HepG2 (cell line): ENCODE measurements at regions not wholly inside any gene's neighbourhood (a gene's known extent, or its start where the extent isn't known, plus 50 kb on each side); places are given as distances from the start of the nearest gene placed in this dataset.

ENCODE experiments used
- ATAC-seq: fragments of 200-7000 bp; cut with Tn5 transposase; 3 replicates; pipeline ENCODE4 v1.9.1; 2020; ENCODE audit warnings: mild to moderate bottlenecking, moderate library complexity
- BruUV-seq: library from RNA; stranded (reverse); fragments of 400-500 nt; replicated peaks from 2 replicates; lab custom pipeline; 2021; lab: Mats Ljungman, UMichigan
- CTCF ChIA-PET: fragments of 300-600 bp; formaldehyde crosslinking; extraction: SDS; loops from one replicate; lab custom pipeline; 2021; ENCODE audit warnings: low total read pairs, inconsistent platforms, low intra/inter-chr PET ratio; lab: Yijun Ruan, JAX
- POLR2A ChIA-PET: fragments of 350-600 bp; sonication (Branson Sonifier 250); formaldehyde crosslinking; loops from one replicate; lab custom pipeline; 2020; ENCODE audit warnings: antibody characterized with exemption, inconsistent platforms; lab: Yijun Ruan, JAX
- DNase-seq: peaks from one replicate; pipeline ENCODE4 v3.0.0-alpha.2; 2015; ENCODE audit warnings: low spot score
- FAIRE-seq: peaks from 3 replicates; lab custom pipeline; 2011; peaks lifted over from hg19 to GRCh38; lab: Jason Lieb, UNC
- H2AFZ ChIP-seq: one replicate; pipeline ENCODE4 v1.6.1; 2011; ENCODE audit warnings: low read length, inconsistent platforms
- H3K27ac ChIP-seq: fragments of 300-600 bp; 3 replicates; pipeline ENCODE4 v1.8.0; 2011; ENCODE audit warnings: mixed run types, mild to moderate bottlenecking, mixed read lengths, low read length, inconsistent platforms; ENCODE audit not compliant: insufficient read depth; ENCODE audit errors: extremely low read length
- H3K27me3 ChIP-seq, 2 experiments: fragments of 200-600 bp in 1 of 2; 2 replicates in 1 of 2; 3 replicates in 1 of 2; pipeline versions ENCODE4 v1.6.0 to v1.8.0; 2011; ENCODE audit warnings: low read length in 2 of 2, mild to moderate bottlenecking in 2 of 2, moderate library complexity in 2 of 2, inconsistent platforms in 1 of 2; ENCODE audit not compliant: insufficient read depth in 2 of 2, control insufficient read depth in 1 of 2
- H3K36me3 ChIP-seq, 2 experiments: fragments of 200-600 bp in 1 of 2; replicated peaks in 1 of 2; 2 replicates in 1 of 2; 3 replicates in 1 of 2; pipeline versions ENCODE4 v1.5.1 to v1.8.0; 2011; ENCODE audit warnings: low read length in 2 of 2, inconsistent platforms in 1 of 2; ENCODE audit not compliant: insufficient read depth in 2 of 2, control insufficient read depth in 1 of 2
- H3K4me1 ChIP-seq: 2 replicates; pipeline ENCODE4 v1.5.1; 2012; ENCODE audit warnings: low read length, inconsistent platforms; ENCODE audit not compliant: insufficient read depth
- H3K4me2 ChIP-seq: 2 replicates; pipeline ENCODE4 v1.6.0; 2011; ENCODE audit warnings: low read depth, low read length, inconsistent platforms
- H3K4me3 ChIP-seq, 3 experiments: fragments of 200-600 bp in 1 of 3; sonication (generic), shearing (Covaris generic) in 1 of 3; replicated peaks in 1 of 3; 2 replicates each; pipeline ENCODE4 v1.5.1; 2011 to 2016; ENCODE audit warnings: low read length in 3 of 3, inconsistent platforms in 2 of 3, low read depth in 2 of 3, mild to moderate bottlenecking in 2 of 3, control low read depth in 1 of 3, mixed read lengths in 1 of 3; ENCODE audit not compliant: insufficient read depth in 1 of 3
- H3K79me2 ChIP-seq: one replicate; pipeline ENCODE4 v1.6.1; 2011; ENCODE audit warnings: low read length, inconsistent platforms; ENCODE audit not compliant: insufficient read depth
- H3K9ac ChIP-seq: 2 replicates; pipeline ENCODE4 v1.6.0; 2011; ENCODE audit warnings: mild to moderate bottlenecking, low read depth, low read length, inconsistent platforms; ENCODE audit not compliant: insufficient read depth
- H3K9me3 ChIP-seq: 2 replicates; pipeline ENCODE4 v1.5.1; 2012; ENCODE audit warnings: mild to moderate bottlenecking, low read length
- H4K20me1 ChIP-seq: 2 replicates; pipeline ENCODE4 v1.6.0; 2011; ENCODE audit warnings: inconsistent platforms, mild to moderate bottlenecking, low read length, moderate library complexity; ENCODE audit not compliant: insufficient read depth
- HDAC6 ChIP-seq: fragments of 200-600 bp; sonication (generic); IDR thresholded peaks from 2 replicates; pipeline ENCODE4 v1.7.0; 2017; ENCODE audit warnings: mild to moderate bottlenecking, antibody characterized with exemption, low read length, low read depth
- IKZF4 ChIP-seq: sonication (generic); formaldehyde crosslinking; IDR thresholded peaks from 2 replicates; pipeline ENCODE4 v1.5.1; 2020; ENCODE audit warnings: borderline replicate concordance, mild to moderate bottlenecking, low read depth, missing genetic modification reagents; ENCODE audit errors: not compliant biosample characterization
- NRL ChIP-seq: sonication (generic); formaldehyde crosslinking; IDR thresholded peaks from 2 replicates; pipeline ENCODE4 v1.5.0; 2020; ENCODE audit warnings: missing genetic modification reagents, mild to moderate bottlenecking, moderate library complexity, borderline replicate concordance
- PHF21A ChIP-seq: sonication (generic); formaldehyde crosslinking; IDR thresholded peaks from 2 replicates; pipeline ENCODE4 v1.5.0; 2020; ENCODE audit warnings: mild to moderate bottlenecking, missing genetic modification reagents
- PHF8 ChIP-seq: sonication (generic); formaldehyde crosslinking; IDR thresholded peaks from 2 replicates; pipeline ENCODE4 v1.5.0; 2020; ENCODE audit warnings: missing genetic modification reagents
- SOX5 ChIP-seq: IDR thresholded peaks from 2 replicates; pipeline ENCODE4 v1.6.1; 2016; ENCODE audit warnings: borderline replicate concordance
- ZBTB3 ChIP-seq: sonication (generic); formaldehyde crosslinking; IDR thresholded peaks from 2 replicates; pipeline ENCODE4 v1.4.0; 2020; ENCODE audit warnings: low read depth, mild to moderate bottlenecking, moderate library complexity, missing genetic modification reagents, borderline replicate concordance
- ZNF20 ChIP-seq: sonication (generic); formaldehyde crosslinking; IDR thresholded peaks from 2 replicates; pipeline ENCODE4 v1.4.0; 2020; ENCODE audit warnings: mild to moderate bottlenecking, moderate library complexity, missing genetic modification reagents
- ZNF33A ChIP-seq: sonication (generic); formaldehyde crosslinking; IDR thresholded peaks from 2 replicates; pipeline ENCODE4 v1.5.1; 2020; ENCODE audit warnings: missing genetic modification reagents, mild to moderate bottlenecking, moderate library complexity, borderline replicate concordance
- ZNF441 ChIP-seq: sonication (generic); formaldehyde crosslinking; IDR thresholded peaks from 2 replicates; pipeline ENCODE4 v1.7.0; 2021; ENCODE audit warnings: missing genetic modification reagents, borderline replicate concordance
- ZNF777 ChIP-seq: sonication (generic); formaldehyde crosslinking; IDR thresholded peaks from 2 replicates; pipeline ENCODE4 v1.4.0; 2020; ENCODE audit warnings: missing genetic modification reagents
- ZNF782 ChIP-seq: sonication (generic); formaldehyde crosslinking; IDR thresholded peaks from 2 replicates; pipeline ENCODE4 v1.4.0; 2020; ENCODE audit warnings: missing genetic modification reagents, mild to moderate bottlenecking, borderline replicate concordance
- WGBS: methylation state at CpG from one replicate; pipeline ENCODE4 v1.1.6; 2017; ENCODE audit warnings: low lambda C conversion rate; 5-methylcytosine and 5-hydroxymethylcytosine counted together
- in situ Hi-C: cut with HindIII; loops from 2 replicates; pipeline ENCODE4 v1.10.0; 2017; ENCODE audit warnings: low pct_unique_long_range_greater_than_20kb; ENCODE audit not compliant: extremely low pct_ligation_motif_present
- intact Hi-C: fragments of 100-400 bp; cut with micrococcal nuclease; formaldehyde crosslinking; loops from one replicate; pipeline ENCODE4 v1.10.0; 2022; ENCODE audit not compliant: unreplicated experiment

GRCh38 chr7:69411466-69411865 is 186.8 kb upstream of the AUTS2 start:
- POLR2A ChIA-PET, result no interaction called here

GRCh38 chr7:69412331-69413146 is 185.7 kb upstream of the AUTS2 start:
- TF ChIP-seq ZNF33A (no peak), ZNF20 (CRISPR knock-in tag) (no peak), HDAC6 (no peak), ZNF782 (no peak), IKZF4 (CRISPR knock-in tag) (no peak), SOX5 (CRISPR knock-in tag) (no peak), ZNF441 (CRISPR knock-in tag) (no peak), NRL (CRISPR knock-in tag) (no peak), ZBTB3 (CRISPR knock-in tag) (no peak), PHF8 (CRISPR knock-in tag) (no peak), PHF21A (CRISPR knock-in tag) (no peak)
- no peaks in the 10 kb centered on the region for H3K4me1 ChIP-seq
- H3K9me3 ChIP-seq, result no peaks in the 10 kb centered on the region
- in situ Hi-C loops, result no loop called here
- H3K27me3 ChIP-seq, result no peaks in the 10 kb centered on the region
- no peaks in the 10 kb centered on the region for H3K36me3 ChIP-seq
- no TSS peak for BruUV-seq
- H3K4me2 ChIP-seq, result no peak overlapping the region
- no peaks in the 10 kb centered on the region for H4K20me1 ChIP-seq
- no peak overlapping the region for H3K4me3 ChIP-seq
- no peak overlapping the region for H3K9ac ChIP-seq
- FAIRE-seq, result no peak
- no peak overlapping the region for H2AFZ ChIP-seq
- CTCF ChIA-PET, result no interaction called here
- POLR2A ChIA-PET, result no interaction called here
- peak; percentile 18 for DNase-seq
- WGBS, result 12% methylated on average over 9 of the region's 9 CpGs
- ATAC-seq, result peak; percentile 59; the same call in 2 of the 3 replicates
- no peak overlapping the region for H3K27ac ChIP-seq
- intact Hi-C loops, result no loop called here
- H3K79me2 ChIP-seq, result no peaks in the 10 kb centered on the region

More at GRCh38 chr7:69411466-69411865, 186.8 kb upstream of the AUTS2 start:
- H4K20me1 ChIP-seq, result no peaks in the 10 kb centered on the region
- H3K4me1 ChIP-seq, result no peaks in the 10 kb centered on the region
- H3K36me3 ChIP-seq, result no peaks in the 10 kb centered on the region
- no peak overlapping the region for H3K9ac ChIP-seq
- WGBS, result 30% methylated on average over 7 of the region's 8 CpGs
- BruUV-seq, result no TSS peak
- TF ChIP-seq ZNF777, result no peak
- TF ChIP-seq, all 625 proteins: peak for 0
- no peaks in the 10 kb centered on the region for H3K79me2 ChIP-seq
- DNase-seq, result no peak
- no peak overlapping the region for H3K27ac ChIP-seq
- CTCF ChIA-PET, result no interaction called here
- no peak overlapping the region for H2AFZ ChIP-seq
- H3K9me3 ChIP-seq, result no peaks in the 10 kb centered on the region
- intact Hi-C loops, result no loop called here
- no peak for ATAC-seq
- no peak overlapping the region for H3K4me3 ChIP-seq
- H3K27me3 ChIP-seq, result no peaks in the 10 kb centered on the region
- no peak for FAIRE-seq
- in situ Hi-C loops, result no loop called here
- H3K4me2 ChIP-seq, result no peak overlapping the region
